PC-9 (cell line): ENCODE measurements at regions not wholly inside any gene's neighbourhood (a gene's known extent, or its start where the extent isn't known, plus 50 kb on each side); places are given as distances from the start of the nearest gene placed in this dataset.

Source experiments
- CTCF ChIP-seq: fragments of 200-600 bp; sonication (generic); conservative IDR thresholded peaks from 2 replicates; pipeline ENCODE4 v1.6.1; 2017; ENCODE audit warnings: mixed run types, antibody characterized with exemption, mild to moderate bottlenecking, moderate library complexity
- EZH2 ChIP-seq: fragments of 200-600 bp; sonication (generic); IDR thresholded peaks from 2 replicates; pipeline ENCODE4 v1.8.0; 2017; ENCODE audit warnings: antibody characterized with exemption, low read depth

- no peak for TF ChIP-seq CTCF
- TF ChIP-seq EZH2: no peak
Measured at GRCh38 chr13:97600458-97601075, 166.6 kb downstream of the RAP2A start.
